ENCODE measurements at regions not wholly inside any gene's neighbourhood (a gene's known extent, or its start where the extent isn't known, plus 50 kb on each side); places are given as distances from the start of the nearest gene placed in this dataset.

GRCh38 chr4:148634476-148634875 is 192.3 kb upstream of the NR3C2 start:
- TF ChIP-seq, protein P1, sequence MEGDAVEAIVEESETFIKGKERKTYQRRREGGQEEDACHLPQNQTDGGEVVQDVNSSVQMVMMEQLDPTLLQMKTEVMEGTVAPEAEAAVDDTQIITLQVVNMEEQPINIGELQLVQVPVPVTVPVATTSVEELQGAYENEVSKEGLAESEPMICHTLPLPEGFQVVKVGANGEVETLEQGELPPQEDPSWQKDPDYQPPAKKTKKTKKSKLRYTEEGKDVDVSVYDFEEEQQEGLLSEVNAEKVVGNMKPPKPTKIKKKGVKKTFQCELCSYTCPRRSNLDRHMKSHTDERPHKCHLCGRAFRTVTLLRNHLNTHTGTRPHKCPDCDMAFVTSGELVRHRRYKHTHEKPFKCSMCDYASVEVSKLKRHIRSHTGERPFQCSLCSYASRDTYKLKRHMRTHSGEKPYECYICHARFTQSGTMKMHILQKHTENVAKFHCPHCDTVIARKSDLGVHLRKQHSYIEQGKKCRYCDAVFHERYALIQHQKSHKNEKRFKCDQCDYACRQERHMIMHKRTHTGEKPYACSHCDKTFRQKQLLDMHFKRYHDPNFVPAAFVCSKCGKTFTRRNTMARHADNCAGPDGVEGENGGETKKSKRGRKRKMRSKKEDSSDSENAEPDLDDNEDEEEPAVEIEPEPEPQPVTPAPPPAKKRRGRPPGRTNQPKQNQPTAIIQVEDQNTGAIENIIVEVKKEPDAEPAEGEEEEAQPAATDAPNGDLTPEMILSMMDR (IDR thresholded peaks at IDR 0.05), result no peak
- no peak for TF ChIP-seq POLR2A (IDR thresholded peaks at IDR 0.05)

Data from esophagus squamous epithelium (tissue), 4 donors.